GM06990 (cell line): ENCODE measurements at regions not wholly inside any gene's neighbourhood (a gene's known extent, or its start where the extent isn't known, plus 50 kb on each side); places are given as distances from the start of the nearest gene placed in this dataset.

ENCODE experiments used
- DNase-seq: peaks from one replicate; pipeline ENCODE4 v3.0.0-alpha.2; 2011; ENCODE audit not compliant: insufficient read length; ENCODE audit errors: extremely low read depth
- H3K27me3 ChIP-seq: replicated peaks from 2 replicates; pipeline ENCODE4 v1.6.0; 2011; ENCODE audit warnings: low read length; ENCODE audit not compliant: control insufficient read depth, insufficient read depth
- H3K36me3 ChIP-seq: 2 replicates; pipeline ENCODE4 v1.5.1; 2011; ENCODE audit warnings: low read length; ENCODE audit not compliant: control insufficient read depth, insufficient read depth
- H3K4me3 ChIP-seq: replicated peaks from 2 replicates; pipeline ENCODE4 v1.5.1; 2011; ENCODE audit warnings: low read depth, mild to moderate bottlenecking, control low read depth, low read length
- TF ChIP-seq, protein P1 (sequence below): IDR thresholded peaks from 2 replicates; pipeline ENCODE4 v1.5.1; 2011; ENCODE audit warnings: low read length, control low read depth, mild to moderate bottlenecking, inconsistent platforms; ENCODE audit not compliant: insufficient read depth, poor library complexity, severe bottlenecking

DNA sequence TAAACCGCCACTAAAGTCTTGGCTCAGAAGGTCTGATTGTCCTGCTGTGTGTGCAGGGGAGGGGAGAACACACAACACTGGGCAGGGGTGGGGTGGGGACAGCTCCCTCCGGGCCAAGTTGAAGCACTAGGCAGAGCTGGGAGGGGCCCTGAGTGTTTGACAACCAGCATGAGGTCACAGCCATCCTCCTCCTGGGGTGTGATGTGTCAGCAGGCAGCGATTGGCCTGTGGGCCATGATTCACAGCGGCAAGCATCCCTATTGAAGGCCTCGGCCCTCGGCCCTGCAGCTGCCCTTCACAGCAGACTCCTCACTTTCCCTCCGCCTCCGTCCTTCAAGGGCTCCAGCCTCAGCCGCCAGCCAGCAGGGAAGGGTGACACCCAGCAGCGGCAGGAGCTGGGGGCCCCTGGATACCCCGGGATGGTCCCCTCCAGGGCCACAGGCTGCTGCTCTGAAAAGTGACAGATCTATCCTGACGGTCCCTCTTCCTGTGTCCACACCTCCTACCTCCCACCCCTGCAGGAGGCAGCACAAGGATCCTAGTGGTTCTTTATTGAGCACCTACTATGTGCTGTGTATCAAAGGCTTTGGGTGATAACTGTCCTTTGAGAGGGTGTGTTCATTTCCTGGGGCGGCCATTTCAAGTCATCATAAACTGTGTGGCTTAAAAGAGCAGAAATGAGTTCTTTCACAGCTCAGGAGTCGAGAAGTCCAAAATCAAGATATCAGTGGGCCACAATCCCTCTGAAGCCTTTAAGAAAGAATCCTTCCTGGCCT is 66.0 kb upstream of the SLC25A33 start:
- H3K4me3 ChIP-seq: no peak overlapping the region
- no peaks in the 10 kb centered on the region; the same call in 1 of the 2 replicates for H3K27me3 ChIP-seq
- no peak for DNase-seq
- H3K36me3 ChIP-seq: no peaks in the 10 kb centered on the region
- TF ChIP-seq, protein P1, sequence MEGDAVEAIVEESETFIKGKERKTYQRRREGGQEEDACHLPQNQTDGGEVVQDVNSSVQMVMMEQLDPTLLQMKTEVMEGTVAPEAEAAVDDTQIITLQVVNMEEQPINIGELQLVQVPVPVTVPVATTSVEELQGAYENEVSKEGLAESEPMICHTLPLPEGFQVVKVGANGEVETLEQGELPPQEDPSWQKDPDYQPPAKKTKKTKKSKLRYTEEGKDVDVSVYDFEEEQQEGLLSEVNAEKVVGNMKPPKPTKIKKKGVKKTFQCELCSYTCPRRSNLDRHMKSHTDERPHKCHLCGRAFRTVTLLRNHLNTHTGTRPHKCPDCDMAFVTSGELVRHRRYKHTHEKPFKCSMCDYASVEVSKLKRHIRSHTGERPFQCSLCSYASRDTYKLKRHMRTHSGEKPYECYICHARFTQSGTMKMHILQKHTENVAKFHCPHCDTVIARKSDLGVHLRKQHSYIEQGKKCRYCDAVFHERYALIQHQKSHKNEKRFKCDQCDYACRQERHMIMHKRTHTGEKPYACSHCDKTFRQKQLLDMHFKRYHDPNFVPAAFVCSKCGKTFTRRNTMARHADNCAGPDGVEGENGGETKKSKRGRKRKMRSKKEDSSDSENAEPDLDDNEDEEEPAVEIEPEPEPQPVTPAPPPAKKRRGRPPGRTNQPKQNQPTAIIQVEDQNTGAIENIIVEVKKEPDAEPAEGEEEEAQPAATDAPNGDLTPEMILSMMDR: no peak

DNA sequence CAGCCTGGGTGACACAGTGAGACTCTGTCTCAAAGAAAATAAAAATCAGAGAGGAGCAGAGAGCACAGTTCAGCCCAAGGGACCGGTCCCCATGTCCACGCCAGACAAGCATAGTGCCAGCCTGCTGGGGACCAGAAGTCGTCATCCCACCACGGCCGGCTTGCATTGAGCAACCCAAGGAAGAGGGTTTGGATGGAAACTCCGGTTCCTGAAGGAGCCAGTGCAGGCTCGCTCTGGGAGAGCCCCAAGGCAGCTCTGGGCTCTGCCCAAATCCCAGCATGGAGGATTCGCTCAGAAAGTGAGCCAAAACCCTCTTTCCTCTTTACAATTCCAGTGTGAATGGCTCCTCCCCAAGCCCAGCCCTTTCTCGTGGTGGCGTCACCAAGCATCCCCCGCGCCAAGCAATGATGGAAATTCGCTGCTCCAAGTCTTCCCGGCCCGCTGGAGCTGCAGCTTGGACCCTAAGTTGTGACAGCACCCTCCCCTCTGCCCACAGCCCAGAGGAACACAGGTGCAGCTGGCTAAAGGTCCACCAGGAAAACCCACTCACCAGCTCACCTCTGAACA is 64.1 kb upstream of the SLC25A33 start:
- Histone ChIP-seq H3K36me3 (no peaks in the 10 kb centered on the region), H3K27me3 (no peaks in the 10 kb centered on the region; the same call in 1 of the 2 replicates), H3K4me3 (no peak overlapping the region)
- no peak for DNase-seq
- TF ChIP-seq, protein P1: no peak

- Histone ChIP-seq H3K27me3 (no peaks in the 10 kb centered on the region; the same call in 1 of the 2 replicates), H3K4me3 (no peak overlapping the region), H3K36me3 (no peaks in the 10 kb centered on the region)
- DNase-seq: no peak
- TF ChIP-seq, protein P1: no peak
These were observed 62.3 kb upstream of the SLC25A33 start for GRCh38 chr1:9476790-9477463.

DNA sequence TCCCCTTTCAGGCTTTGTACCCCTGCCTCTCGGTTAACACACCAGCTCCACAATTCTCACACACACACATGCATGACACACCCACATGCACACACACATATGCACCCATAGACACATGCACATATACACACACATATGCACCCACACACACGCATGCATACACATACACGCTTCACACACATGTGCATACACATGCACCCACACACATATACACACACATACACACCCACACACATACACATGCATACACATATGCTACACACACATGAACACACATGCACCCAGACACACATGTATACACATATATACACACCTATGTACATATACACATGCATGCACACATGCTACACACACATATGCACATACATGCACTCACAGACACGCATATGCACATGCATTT is 61.7 kb upstream of the SLC25A33 start:
- no peak for DNase-seq
- Histone ChIP-seq H3K27me3 (no peaks in the 10 kb centered on the region; the same call in 1 of the 2 replicates), H3K4me3 (no peak overlapping the region), H3K36me3 (no peaks in the 10 kb centered on the region)
- TF ChIP-seq, protein P1: no peak

DNA sequence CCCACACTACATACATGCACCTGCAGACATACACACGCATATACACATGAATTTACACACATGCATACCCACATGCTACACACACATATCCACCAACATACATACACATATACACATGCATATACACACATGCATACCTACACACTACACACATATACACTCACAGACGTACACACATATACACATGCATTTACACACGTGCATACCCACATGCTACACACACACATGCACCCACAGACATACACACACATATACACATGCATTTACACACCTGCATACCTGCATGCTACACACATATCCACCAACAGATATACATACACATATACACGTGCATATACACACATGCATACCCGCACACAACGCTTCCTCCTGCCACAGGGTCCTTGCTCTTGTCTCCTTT is 61.2 kb upstream of the SLC25A33 start:
- Histone ChIP-seq H3K27me3 (no peaks in the 10 kb centered on the region; the same call in 1 of the 2 replicates), H3K4me3 (no peak overlapping the region), H3K36me3 (no peaks in the 10 kb centered on the region)
- DNase-seq: no peak
- TF ChIP-seq, protein P1: no peak
